Right lobe of liver (tissue), 4 donors: ENCODE measurements at regions not wholly inside any gene's neighbourhood (a gene's known extent, or its start where the extent isn't known, plus 50 kb on each side); places are given as distances from the start of the nearest gene placed in this dataset.

Source experiments
- CTCF ChIP-seq, 4 donors: fragments of 200-600 bp in 3 of 4; fragments of 450-650 bp in 1 of 4; IDR thresholded peaks; one replicate each; pipeline versions ENCODE4 v1.5.1 to v1.8.0; 2016 to 2022; ENCODE audit warnings: antibody characterized with exemption in 4 of 4, mild to moderate bottlenecking in 2 of 4
- POLR2A ChIP-seq: fragments of 450-650 bp; IDR thresholded peaks from one replicate; pipeline ENCODE4 v1.6.1; 2017; ENCODE audit warnings: antibody characterized with exemption, mild to moderate bottlenecking
- donor health status: DM: no; HTN: no; CAD: no.
- donor health status: DM: no; HTN: no; CAD: no.
- donor health status: DM: no; HTN: yes; CAD: no.

DNA sequence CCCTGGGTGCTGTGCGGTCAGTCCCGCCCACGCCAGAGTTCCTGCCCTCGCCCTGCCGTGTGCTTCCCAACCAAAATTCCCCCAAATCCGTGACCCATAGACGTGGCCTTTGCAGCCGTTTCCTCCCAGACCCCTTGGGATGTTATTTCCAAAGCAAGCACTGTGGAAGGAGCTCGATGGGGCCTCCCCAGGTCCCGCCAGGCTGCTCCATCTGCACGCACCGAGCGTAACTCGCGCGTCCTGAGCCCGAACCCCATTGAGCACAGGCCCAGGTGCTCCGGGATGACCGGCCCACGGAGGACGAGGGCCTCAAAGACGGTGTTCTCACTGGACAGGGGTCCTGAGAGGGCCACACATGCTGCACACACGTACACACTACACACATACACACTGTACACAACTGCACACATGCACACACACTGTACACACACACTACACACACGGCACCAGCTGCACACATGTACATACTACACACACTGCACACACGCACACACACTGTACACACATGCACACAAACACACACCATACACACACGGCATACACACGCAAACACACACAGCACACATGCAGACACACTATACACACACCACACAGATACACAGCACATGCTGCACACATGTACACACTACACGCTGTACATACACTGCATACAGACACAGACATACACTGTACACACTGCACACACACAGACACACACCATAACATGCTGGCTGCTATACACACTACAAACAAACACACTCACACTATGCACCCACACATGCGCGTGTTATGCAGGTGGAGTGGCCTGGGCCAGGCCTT lies 431.2 kb upstream of the SALL3 start:
- TF ChIP-seq CTCF (IDR thresholded peaks at IDR 0.05) (no peak), POLR2A (no peak)
